Femur (tissue), 1 donor: ENCODE measurements at regions not wholly inside any gene's neighbourhood (a gene's known extent, or its start where the extent isn't known, plus 50 kb on each side); places are given as distances from the start of the nearest gene placed in this dataset.

ENCODE experiments used
- DNase-seq: peaks from one replicate; pipeline ENCODE4 v3.0.0-alpha.2; 2017

- DNase-seq, result no peak
Observed at GRCh38 chr6:100176311-100176950, 182.4 kb upstream of the MCHR2 start.

GRCh38 chr6:100175814-100176310, 181.8 kb upstream of the MCHR2 start:
- DNase-seq, result no peak

GRCh38 chr6:100173211-100173610, 179.2 kb upstream of the MCHR2 start:
- DNase-seq, result no peak

GRCh38 chr6:100172322-100172713, 178.3 kb upstream of the MCHR2 start:
- DNase-seq, result no peak

- DNase-seq, result peak; percentile 28
Observed at GRCh38 chr6:100171533-100172321, 177.7 kb upstream of the MCHR2 start.

- no peak for DNase-seq
Observed at GRCh38 chr6:100168148-100168547, 174.1 kb upstream of the MCHR2 start.

GRCh38 chr6:100167585-100167984, 173.6 kb upstream of the MCHR2 start:
- DNase-seq, result no peak

GRCh38 chr6:100166956-100167355, 172.9 kb upstream of the MCHR2 start:
- no peak for DNase-seq

GRCh38 chr6:100165442-100165841, 171.4 kb upstream of the MCHR2 start:
- no peak for DNase-seq

- no peak for DNase-seq
Observed at GRCh38 chr6:100163035-100163434, 169.0 kb upstream of the MCHR2 start.

- no peak for DNase-seq
Observed at GRCh38 chr6:100161782-100162365, 167.9 kb upstream of the MCHR2 start.

- no peak for DNase-seq
Observed at GRCh38 chr6:100160930-100161329, 166.9 kb upstream of the MCHR2 start.

- no peak for DNase-seq
Observed at GRCh38 chr6:100155141-100155540, 161.1 kb upstream of the MCHR2 start.

- no peak for DNase-seq
Observed at GRCh38 chr6:100153636-100154275, 159.7 kb upstream of the MCHR2 start.

- DNase-seq, result no peak
Observed at GRCh38 chr6:100152201-100152600, 158.2 kb upstream of the MCHR2 start.

GRCh38 chr6:100144991-100145390, 151.0 kb upstream of the MCHR2 start:
- no peak for DNase-seq

- peak; percentile 20 for DNase-seq
Observed at GRCh38 chr6:100138346-100139022, 144.5 kb upstream of the MCHR2 start.

GRCh38 chr6:100137759-100138158, 143.7 kb upstream of the MCHR2 start:
- no peak for DNase-seq

- no peak for DNase-seq
Observed at GRCh38 chr6:100136590-100136989, 142.6 kb upstream of the MCHR2 start.

GRCh38 chr6:100135977-100136376, 142.0 kb upstream of the MCHR2 start:
- DNase-seq, result no peak

- no peak for DNase-seq
Observed at GRCh38 chr6:100134703-100135102, 140.7 kb upstream of the MCHR2 start.

- no peak for DNase-seq
Observed at GRCh38 chr6:100134297-100134696, 140.3 kb upstream of the MCHR2 start.

GRCh38 chr6:100132005-100132404, 138.0 kb upstream of the MCHR2 start:
- no peak for DNase-seq
